ENCODE measurements at regions not wholly inside any gene's neighbourhood (a gene's known extent, or its start where the extent isn't known, plus 50 kb on each side); places are given as distances from the start of the nearest gene placed in this dataset.

DNA sequence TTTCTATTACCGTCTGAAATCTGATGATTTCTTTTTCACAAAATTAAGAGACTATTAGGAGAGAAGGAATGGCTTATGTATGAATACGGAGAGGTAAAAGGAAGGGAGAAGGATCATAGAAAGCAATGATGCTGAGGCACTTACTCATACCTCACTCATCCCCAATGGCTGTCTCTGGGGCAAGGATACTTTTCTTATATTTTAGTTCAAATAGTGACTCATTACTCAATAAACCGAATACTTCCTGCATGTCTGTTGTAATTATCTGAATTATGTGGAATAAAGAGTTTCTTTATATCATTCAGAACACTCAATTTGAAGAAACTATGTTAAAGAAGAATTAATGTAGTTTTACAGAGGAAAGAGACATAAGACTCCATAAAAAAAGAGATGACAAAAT, 284.5 kb upstream of the NUDT12 start:
- 87% methylated on average over 3 of the region's 3 CpGs for WGBS (ENCODE audit: low lambda C conversion rate, missing lambda C conversion rate)
- no peaks in the 10 kb centered on the region for H3K36me3 ChIP-seq (replicated peaks; ENCODE audit: insufficient read depth, low read depth)
- TF ChIP-seq, protein P1, sequence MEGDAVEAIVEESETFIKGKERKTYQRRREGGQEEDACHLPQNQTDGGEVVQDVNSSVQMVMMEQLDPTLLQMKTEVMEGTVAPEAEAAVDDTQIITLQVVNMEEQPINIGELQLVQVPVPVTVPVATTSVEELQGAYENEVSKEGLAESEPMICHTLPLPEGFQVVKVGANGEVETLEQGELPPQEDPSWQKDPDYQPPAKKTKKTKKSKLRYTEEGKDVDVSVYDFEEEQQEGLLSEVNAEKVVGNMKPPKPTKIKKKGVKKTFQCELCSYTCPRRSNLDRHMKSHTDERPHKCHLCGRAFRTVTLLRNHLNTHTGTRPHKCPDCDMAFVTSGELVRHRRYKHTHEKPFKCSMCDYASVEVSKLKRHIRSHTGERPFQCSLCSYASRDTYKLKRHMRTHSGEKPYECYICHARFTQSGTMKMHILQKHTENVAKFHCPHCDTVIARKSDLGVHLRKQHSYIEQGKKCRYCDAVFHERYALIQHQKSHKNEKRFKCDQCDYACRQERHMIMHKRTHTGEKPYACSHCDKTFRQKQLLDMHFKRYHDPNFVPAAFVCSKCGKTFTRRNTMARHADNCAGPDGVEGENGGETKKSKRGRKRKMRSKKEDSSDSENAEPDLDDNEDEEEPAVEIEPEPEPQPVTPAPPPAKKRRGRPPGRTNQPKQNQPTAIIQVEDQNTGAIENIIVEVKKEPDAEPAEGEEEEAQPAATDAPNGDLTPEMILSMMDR (IDR thresholded peaks at IDR 0.05; ENCODE audit: poor library complexity) = no peak
- TF ChIP-seq EZH2phosphoT487 (IDR thresholded peaks at IDR 0.05; ENCODE audit: low read depth, severe bottlenecking, unreplicated experiment) = no peak
- H3K9me2 ChIP-seq (replicated peaks; ENCODE audit: insufficient read depth) = no peaks in the 10 kb centered on the region
- H3K4me3 ChIP-seq = no peak overlapping the region
- H3K4me1 ChIP-seq (ENCODE audit: insufficient read depth) = no peaks in the 10 kb centered on the region
- no peak for DNase-seq (ENCODE audit: low spot score)
- H3K27me3 ChIP-seq = no peaks in the 10 kb centered on the region
- no peak overlapping the region for H3K27ac ChIP-seq
- H3K9me3 ChIP-seq (ENCODE audit: low read depth) = no peaks in the 10 kb centered on the region
- H3K79me2 ChIP-seq = no peaks in the 10 kb centered on the region
- H3K4me2 ChIP-seq = no peak overlapping the region
- no peak overlapping the region for H2AFZ ChIP-seq
- no peaks in the 10 kb centered on the region for H4K20me1 ChIP-seq (ENCODE audit: insufficient read depth, poor library complexity, severe bottlenecking)

DNA sequence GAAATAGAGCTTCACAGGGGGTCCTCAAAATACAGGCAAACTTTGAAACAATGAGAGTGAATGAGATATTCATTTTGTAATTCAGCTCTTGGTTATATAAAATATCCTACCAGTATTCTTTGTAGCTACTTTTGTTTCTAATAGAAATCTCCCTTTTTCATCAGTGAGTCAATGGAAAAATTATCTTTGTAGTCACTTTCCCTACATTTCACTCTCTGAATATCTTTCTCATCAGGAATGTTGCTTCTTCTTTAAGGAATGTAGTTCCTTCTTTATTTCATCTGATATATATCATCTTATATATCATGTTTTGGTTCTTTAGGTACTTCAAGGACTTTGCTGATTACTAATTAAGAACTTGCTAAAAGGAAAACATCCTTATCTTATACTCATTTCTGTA, 280.3 kb upstream of the NUDT12 start:
- Histone ChIP-seq H3K4me2 (no peak overlapping the region), H3K9me2 (replicated peaks; ENCODE audit: insufficient read depth) (no peaks in the 10 kb centered on the region), H3K4me1 (ENCODE audit: insufficient read depth) (no peaks in the 10 kb centered on the region), H3K36me3 (replicated peaks; ENCODE audit: insufficient read depth, low read depth) (no peaks in the 10 kb centered on the region), H3K4me3 (no peak overlapping the region), H3K9me3 (ENCODE audit: low read depth) (no peaks in the 10 kb centered on the region), H3K79me2 (no peaks in the 10 kb centered on the region), H3K27me3 (no peaks in the 10 kb centered on the region), H4K20me1 (ENCODE audit: insufficient read depth, poor library complexity, severe bottlenecking) (no peaks in the 10 kb centered on the region), H3K27ac (no peak overlapping the region), H2AFZ (no peak overlapping the region)
- no peak for DNase-seq (ENCODE audit: low spot score)
- TF ChIP-seq EZH2 (IDR thresholded peaks at IDR 0.05; ENCODE audit: borderline replicate concordance) (no peak), EZH2phosphoT487 (IDR thresholded peaks at IDR 0.05; ENCODE audit: low read depth, severe bottlenecking, unreplicated experiment) (no peak)
- TF ChIP-seq, protein P1 (IDR thresholded peaks at IDR 0.05; ENCODE audit: poor library complexity) = no peak

DNA sequence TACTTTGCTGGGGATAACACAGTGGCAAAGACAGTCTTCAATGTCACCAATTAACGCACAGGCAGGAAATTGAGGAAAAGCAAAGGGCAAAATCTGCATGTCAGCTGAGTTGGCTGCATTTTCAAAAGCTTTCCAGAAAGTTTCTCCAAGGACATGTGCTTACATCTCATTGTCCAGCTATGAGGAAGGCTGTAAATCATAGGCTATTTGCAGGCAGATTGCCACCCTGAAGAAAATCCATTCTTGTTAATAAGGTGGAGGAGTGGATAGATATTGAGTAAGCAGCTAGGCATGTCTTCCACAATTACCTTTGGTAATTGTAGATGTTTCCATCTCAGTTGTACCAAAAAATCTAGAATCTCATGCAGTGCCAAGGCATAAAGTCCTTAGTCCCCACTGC, 278.0 kb upstream of the NUDT12 start:
- H3K4me3 ChIP-seq = no peak overlapping the region
- H3K9me2 ChIP-seq (replicated peaks; ENCODE audit: insufficient read depth) = no peaks in the 10 kb centered on the region
- no peaks in the 10 kb centered on the region for H3K9me3 ChIP-seq (ENCODE audit: low read depth)
- no peak overlapping the region for H2AFZ ChIP-seq
- no peaks in the 10 kb centered on the region for H3K36me3 ChIP-seq (replicated peaks; ENCODE audit: insufficient read depth, low read depth)
- no peak for DNase-seq (ENCODE audit: low spot score)
- no peaks in the 10 kb centered on the region for H3K4me1 ChIP-seq (ENCODE audit: insufficient read depth)
- TF ChIP-seq, protein P1 (IDR thresholded peaks at IDR 0.05; ENCODE audit: poor library complexity) = no peak
- TF ChIP-seq EZH2 (IDR thresholded peaks at IDR 0.05; ENCODE audit: borderline replicate concordance) (no peak), EZH2phosphoT487 (IDR thresholded peaks at IDR 0.05; ENCODE audit: low read depth, severe bottlenecking, unreplicated experiment) (no peak)
- H3K79me2 ChIP-seq = no peaks in the 10 kb centered on the region
- no peaks in the 10 kb centered on the region for H3K27me3 ChIP-seq
- no peak overlapping the region for H3K27ac ChIP-seq
- no peak overlapping the region for H3K4me2 ChIP-seq
- WGBS (ENCODE audit: low lambda C conversion rate, missing lambda C conversion rate) = 91% methylated on average over 1 of the region's 1 CpG
- no peaks in the 10 kb centered on the region for H4K20me1 ChIP-seq (ENCODE audit: insufficient read depth, poor library complexity, severe bottlenecking)

DNA sequence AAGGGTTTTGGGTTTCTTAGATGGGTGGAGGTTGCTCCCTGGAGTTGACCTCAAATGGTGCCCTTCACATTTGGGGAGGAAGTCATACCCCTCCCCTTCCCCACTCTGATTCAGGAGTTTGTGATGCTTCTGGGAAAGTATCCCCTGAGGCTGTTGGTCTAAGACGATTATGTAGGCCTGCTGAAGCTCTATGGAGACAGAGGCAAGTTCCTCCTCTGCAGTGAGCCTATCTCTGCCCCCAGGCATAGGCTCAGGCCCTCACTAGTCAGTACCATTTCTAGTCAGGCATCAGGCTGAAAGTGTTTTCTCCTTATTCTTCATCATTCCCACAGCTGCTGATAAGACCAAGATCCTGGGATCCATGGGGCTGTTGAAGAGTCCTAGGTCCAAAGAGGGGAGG, 271.6 kb upstream of the NUDT12 start:
- no peak overlapping the region for H2AFZ ChIP-seq
- no peaks in the 10 kb centered on the region for H3K36me3 ChIP-seq (replicated peaks; ENCODE audit: insufficient read depth, low read depth)
- 67% methylated on average over 1 of the region's 1 CpG for WGBS (ENCODE audit: low lambda C conversion rate, missing lambda C conversion rate)
- DNase-seq (ENCODE audit: low spot score) = no peak
- no peaks in the 10 kb centered on the region for H3K9me2 ChIP-seq (replicated peaks; ENCODE audit: insufficient read depth)
- no peak overlapping the region for H3K27ac ChIP-seq
- H3K79me2 ChIP-seq = no peaks in the 10 kb centered on the region
- TF ChIP-seq, protein P1 (IDR thresholded peaks at IDR 0.05; ENCODE audit: poor library complexity) = no peak
- TF ChIP-seq EZH2phosphoT487 (IDR thresholded peaks at IDR 0.05; ENCODE audit: low read depth, severe bottlenecking, unreplicated experiment) (no peak), EZH2 (IDR thresholded peaks at IDR 0.05; ENCODE audit: borderline replicate concordance) (no peak)
- H3K4me1 ChIP-seq (ENCODE audit: insufficient read depth) = no peaks in the 10 kb centered on the region
- no peaks in the 10 kb centered on the region for H3K27me3 ChIP-seq
- no peaks in the 10 kb centered on the region for H3K9me3 ChIP-seq (ENCODE audit: low read depth)
- no peaks in the 10 kb centered on the region for H4K20me1 ChIP-seq (ENCODE audit: insufficient read depth, poor library complexity, severe bottlenecking)
- H3K4me2 ChIP-seq = no peak overlapping the region
- H3K4me3 ChIP-seq = no peak overlapping the region
